ENCODE measurements at regions not wholly inside any gene's neighbourhood (a gene's known extent, or its start where the extent isn't known, plus 50 kb on each side); places are given as distances from the start of the nearest gene placed in this dataset.

DNA sequence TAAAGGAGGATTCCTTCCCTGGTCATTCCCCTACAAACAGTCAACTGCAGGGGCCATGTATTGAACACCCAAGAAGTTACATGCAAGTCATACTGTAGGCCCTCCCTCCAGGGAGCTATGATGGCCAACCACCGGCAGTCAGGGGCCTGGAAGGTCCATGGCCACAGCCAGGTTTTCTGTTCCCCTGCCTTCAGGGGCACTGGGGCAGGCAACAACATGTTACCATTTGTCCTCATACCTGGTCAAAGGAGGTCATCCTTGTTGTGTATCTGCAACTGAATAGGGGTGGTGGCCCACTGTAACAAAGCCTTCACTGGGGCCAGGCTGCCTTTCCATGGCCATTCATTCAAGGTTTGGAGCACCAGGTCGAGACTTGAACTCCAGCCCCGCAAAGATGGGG, 433.6 kb downstream of the DYNC2H1 start:
- TF ChIP-seq, protein P1, sequence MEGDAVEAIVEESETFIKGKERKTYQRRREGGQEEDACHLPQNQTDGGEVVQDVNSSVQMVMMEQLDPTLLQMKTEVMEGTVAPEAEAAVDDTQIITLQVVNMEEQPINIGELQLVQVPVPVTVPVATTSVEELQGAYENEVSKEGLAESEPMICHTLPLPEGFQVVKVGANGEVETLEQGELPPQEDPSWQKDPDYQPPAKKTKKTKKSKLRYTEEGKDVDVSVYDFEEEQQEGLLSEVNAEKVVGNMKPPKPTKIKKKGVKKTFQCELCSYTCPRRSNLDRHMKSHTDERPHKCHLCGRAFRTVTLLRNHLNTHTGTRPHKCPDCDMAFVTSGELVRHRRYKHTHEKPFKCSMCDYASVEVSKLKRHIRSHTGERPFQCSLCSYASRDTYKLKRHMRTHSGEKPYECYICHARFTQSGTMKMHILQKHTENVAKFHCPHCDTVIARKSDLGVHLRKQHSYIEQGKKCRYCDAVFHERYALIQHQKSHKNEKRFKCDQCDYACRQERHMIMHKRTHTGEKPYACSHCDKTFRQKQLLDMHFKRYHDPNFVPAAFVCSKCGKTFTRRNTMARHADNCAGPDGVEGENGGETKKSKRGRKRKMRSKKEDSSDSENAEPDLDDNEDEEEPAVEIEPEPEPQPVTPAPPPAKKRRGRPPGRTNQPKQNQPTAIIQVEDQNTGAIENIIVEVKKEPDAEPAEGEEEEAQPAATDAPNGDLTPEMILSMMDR (conservative IDR thresholded peaks at IDR 0.05): no peak
- TF ChIP-seq EZH2 (IDR thresholded peaks at IDR 0.05; ENCODE audit: low read depth): no peak

Measured in PC-9 (cell line).